GM19455 (cell line): ENCODE measurements at regions not wholly inside any gene's neighbourhood (a gene's known extent, or its start where the extent isn't known, plus 50 kb on each side); places are given as distances from the start of the nearest gene placed in this dataset.

Experiments
- ATAC-seq: cut with Tn5 transposase; IDR thresholded peaks from one replicate; pipeline ENCODE4 v1.9.1; 2021; ENCODE audit not compliant: unreplicated experiment

DNA sequence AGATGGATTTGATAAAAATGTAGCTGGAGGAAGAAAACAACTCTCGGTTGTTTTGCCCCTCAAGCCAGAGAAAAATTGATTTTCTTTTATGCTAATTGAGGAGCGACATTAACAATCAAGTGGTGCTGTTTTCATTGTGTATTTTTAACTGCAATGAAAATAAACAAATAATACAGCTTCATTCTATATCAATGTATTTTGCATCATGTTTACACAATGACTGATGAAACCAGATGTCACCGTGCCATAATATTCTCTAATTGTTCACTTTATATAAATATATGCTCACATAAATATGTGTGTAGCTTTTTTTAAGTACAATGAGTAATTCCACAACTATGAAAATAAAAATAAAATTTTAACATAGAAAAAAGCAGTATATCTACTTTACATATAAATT is 139.0 kb upstream of the PRDM9 start:
- ATAC-seq: no peak

DNA sequence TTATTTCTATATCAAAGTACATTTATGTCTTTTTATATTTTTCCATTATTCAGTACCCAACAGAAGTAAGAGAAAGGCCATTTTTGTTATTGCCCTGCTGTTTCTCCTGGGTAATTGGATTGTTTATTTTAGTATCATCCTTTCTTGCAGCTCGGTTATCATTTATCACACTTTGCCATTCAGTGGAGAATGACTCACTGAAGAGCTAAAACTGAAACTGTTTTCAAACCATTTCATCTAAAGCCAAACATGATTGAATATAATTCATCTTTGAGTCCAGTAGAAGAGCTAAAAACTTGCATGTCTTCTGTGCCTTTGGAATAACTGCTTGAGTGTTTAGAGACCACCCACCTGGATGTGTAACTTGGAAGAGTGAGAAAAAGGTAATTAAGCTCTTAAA is 139.5 kb upstream of the PRDM9 start:
- ATAC-seq: no peak

DNA sequence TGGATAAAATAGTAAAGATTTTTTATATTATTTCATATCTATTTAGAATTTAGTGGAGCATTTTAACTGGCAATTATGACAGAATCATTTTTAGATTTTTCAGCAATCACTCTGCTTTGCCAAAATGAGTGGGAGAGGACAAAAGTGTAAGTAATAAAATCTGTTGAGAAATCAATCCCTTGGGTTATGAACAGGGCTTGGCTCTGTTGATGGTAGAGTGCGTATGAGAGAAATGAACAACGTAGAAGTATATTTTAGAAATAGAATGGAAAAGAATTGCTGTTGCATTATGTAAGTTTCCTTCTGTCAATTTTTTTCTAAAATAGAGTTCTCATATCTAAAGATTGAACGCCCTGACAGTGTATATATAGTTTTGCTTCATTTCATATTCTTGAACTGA is 154.1 kb upstream of the PRDM9 start:
- ATAC-seq: no peak

DNA sequence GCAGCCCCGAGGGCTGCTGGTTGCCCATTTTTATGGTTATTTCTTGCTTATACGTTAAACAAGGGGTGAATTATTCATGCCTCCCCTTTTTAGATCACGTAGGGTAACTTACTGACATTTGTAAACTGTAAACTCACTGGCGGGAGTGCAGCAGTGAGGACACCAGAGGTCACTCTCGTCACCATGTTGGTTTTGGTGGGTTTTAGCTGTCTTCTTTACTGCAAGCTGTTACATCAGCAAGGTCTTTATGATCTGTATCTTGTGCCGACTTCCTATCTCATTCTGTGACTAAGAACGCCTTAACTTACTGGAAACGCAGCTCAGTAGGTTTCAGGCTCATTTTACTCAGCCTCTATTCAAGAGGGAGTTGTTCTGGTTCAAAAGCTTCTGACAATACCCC is 155.0 kb upstream of the PRDM9 start:
- ATAC-seq: no peak

DNA sequence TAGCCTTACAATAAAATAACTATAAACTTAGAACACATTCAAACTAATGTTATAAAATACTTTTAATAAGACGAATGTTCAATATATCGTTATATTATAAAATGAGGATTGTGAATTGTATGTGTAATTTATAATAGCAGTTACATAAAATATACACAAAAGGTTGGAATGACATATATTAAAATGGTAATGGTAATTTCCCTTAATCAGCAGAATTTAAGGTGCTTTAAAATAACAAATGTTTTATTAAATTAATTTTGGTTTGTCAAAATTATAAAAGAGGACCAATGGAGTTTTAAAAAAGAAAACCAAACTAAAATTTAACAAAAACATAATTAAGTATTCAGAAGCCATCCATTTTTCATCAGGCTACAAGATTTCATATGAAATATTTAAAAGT is 164.3 kb upstream of the PRDM9 start:
- no peak for ATAC-seq

DNA sequence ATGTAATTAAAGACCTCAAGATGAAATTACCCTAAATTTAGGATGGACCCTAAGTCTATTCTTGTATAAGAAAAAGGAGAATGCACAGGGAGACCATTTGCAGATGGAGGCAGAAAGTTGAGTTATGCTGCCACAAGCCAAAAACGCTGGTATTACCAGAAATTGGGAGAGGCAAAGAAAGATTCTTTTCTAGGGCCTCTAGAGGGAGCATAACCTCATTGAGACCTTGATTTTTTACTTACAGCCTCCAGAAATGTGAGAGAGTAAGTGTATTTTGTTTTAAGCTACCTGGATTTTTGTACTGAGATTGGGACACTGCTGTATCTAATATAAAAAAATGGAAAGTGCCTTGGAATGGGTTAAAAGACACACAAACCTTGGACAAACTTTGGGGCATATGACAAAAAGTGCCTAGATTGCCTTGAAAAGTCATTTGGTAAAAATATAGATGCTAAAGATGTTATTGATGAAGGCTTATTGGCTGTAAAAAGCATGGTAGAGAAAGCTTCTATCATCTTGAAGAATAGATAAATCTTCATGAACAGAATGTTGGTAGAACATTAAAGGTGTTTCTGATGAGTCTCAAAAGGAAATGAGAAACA is 174.7 kb upstream of the PRDM9 start:
- no peak for ATAC-seq

DNA sequence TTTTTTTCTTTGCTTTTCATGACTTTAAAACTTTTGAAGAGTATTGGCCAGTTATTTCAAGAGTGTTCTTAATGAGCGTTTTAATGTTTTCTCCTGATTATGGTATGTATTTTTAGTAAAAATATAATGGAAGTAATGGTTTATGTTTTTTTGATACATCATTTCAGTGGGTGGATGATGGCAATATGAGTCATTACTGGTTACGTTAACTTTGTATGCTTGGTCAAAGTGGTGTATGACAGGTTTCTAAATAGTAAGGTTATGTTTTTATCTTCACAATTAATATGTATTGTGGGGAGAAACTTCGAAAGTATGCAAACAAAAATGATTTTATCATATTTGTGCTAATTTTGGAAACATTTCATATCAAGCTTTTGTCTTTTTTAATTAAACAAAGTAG is 176.7 kb upstream of the PRDM9 start:
- ATAC-seq: no peak

DNA sequence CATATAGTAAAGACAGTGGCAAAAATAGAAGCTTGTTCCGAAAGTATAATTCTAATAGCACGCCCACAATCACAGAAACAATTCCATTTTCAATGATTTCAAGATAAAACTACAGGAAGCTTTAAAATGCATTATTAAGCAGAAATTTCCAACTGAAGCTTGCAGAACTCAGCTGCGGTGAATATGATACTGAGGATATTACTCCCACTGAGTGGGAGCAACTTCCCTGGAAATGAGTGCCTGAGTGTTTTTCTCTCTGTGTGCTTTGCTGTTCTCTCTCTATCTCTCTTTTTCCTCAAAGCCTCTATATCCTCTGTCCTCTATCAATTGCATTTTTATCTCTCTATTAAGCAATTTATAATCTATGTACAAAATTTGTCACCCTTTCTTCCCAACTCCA is 187.5 kb upstream of the PRDM9 start:
- ATAC-seq: no peak

DNA sequence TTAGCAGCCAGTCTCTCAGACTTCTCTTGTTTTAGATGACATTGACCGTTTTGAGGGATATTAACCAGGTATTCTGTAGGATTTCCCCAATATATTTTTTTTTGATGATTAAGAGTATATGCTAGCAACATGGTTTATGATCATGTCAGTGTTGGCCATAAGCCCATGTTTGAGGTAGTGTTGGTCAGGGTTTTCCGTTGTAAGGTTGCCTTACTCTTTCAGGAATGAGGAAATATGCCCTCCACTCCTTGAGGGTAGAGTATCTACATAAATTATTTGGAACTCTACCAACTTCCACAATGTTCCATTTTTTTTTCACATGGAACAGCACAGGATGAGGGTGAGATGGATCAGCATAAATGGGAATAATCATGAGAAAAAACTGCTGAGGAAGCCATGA is 188.4 kb upstream of the PRDM9 start:
- ATAC-seq: no peak

DNA sequence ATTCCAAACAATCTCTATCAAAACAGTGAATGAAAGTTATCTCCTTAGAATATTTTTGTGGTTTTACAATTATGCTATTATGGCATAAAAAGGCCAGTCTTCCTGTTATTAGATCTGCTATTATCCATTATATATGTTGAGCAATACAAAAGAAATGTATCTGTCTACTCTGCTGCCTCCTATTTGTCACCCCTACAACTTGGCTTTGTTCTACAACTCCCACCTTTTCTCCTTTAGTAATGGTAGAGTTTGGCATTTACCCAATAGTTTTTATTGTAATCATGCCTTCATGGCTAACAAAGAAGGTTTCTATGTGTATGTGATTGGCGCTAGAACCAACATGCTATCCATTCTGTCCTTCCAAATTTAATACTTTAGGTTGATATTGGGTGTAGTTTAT is 189.2 kb upstream of the PRDM9 start:
- ATAC-seq: no peak

DNA sequence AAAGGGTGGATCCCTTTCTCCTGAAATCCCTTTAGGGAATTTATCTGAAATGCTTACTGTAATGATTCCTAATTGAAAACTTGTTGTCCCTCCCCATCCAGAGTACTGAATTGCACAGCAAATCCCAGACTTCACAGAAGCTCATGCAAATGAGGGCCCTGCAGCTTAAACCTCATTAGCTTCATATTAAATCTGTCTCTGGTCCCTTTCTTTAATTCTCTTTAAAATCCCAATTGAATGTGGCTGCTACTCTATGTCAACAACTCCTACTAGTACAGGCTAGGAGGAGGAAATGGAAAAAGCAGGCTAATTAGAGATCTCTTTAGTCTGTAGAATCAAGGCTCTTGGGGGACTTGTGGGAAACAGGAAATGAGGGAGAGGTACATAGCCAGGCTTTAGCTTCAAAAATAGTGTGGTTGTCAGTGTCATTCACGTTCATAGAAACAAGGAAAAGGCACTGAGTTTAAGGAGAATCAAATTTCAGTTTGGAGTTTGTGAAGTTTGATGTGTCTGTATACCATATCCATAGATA is 191.3 kb upstream of the PRDM9 start:
- ATAC-seq: no peak

DNA sequence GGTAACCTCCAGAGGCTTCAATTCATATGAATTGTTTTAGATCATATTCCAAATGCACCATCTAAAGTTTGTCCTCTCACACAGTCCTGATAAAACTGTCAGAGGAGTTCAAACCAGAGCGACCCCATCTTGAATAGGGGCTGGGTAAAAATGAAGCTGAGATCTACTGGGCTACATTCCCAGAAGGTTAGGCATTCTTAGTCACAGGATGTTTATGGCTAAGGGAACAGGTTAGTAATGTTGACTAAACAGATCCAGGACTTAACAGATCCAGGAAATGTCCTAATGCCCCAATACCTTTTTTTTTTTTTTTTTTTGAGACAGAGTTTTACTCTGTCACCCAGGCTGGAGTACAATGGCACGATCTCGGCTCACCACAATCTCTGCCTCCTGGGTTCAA is 192.6 kb upstream of the PRDM9 start:
- no peak for ATAC-seq

DNA sequence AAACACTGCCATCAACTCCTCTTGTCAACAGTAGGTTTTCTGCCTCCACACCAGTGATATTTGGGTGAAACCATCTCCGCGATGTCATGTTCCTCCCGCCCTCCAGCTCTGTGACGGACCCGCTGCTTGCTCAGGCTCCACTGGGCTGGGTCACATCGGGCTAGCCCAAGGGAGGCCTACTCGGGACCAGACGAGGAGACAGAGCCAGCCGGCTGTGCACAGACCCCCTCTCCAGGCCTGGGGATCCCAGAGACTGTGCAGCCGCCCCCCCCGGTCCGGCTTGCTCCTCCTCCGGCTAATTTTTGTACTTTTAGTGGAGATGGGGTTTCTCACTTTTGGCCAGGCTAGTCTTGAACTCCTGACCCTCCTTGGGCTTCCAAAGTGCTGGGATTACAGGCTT is 202.4 kb upstream of the PRDM9 start:
- no peak for ATAC-seq

DNA sequence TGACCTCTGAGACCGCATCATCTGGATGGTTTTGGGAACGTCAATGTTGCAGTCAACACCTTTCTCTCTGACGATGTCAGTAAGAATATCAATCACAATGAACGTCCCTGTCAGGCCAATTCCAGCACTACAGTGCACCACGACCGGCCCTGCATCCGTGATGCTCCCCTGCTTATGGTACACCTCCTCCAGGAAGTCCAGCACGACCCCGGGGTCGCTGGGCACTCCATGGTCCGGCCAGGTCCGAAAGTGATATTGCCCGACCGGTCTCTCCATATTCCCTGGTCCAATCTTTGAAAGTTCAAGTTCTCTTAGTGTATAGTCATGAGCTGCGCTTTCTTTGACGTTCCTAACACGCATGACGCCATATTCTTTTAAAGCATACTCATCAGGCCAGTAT is 203.6 kb upstream of the PRDM9 start:
- no peak for ATAC-seq

DNA sequence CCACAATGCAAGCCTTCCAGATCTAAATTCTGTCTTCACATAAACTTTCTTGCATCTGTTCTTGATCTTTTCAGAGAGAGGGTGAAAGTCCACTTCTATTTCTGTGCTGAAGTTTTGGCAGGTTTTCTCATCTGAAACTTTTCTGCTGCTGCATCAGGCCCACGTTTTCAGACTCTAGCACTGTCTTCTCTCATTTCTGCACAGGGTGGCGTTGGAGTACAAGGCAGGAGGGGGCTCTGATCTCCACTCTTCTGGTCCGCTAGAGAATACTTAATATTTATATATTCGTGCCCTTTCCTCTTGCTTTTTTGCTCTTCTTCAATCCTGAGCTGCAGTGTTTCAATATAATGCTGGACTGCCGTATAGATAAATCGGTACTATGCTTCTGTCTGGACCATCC is 204.0 kb upstream of the PRDM9 start:
- ATAC-seq: no peak

DNA sequence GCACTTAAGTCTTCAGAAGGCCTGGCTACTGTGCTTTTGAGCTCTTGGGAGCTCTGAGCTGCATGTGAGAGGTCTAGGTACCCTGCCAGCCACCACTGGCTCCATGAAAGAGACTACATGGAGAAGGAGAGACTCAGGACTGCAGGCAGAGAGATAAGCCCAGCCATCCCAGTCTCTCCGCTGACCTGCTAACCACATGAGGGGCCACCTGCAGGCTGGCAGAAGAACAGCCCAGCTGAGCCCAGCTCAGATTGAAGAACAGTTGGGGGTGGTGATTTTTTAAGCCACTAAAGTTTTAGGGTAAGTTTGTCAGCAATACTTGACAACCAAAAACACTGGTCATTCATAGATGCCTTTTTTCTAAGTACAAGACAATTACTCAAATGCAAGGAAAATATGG is 205.0 kb upstream of the PRDM9 start:
- no peak for ATAC-seq

DNA sequence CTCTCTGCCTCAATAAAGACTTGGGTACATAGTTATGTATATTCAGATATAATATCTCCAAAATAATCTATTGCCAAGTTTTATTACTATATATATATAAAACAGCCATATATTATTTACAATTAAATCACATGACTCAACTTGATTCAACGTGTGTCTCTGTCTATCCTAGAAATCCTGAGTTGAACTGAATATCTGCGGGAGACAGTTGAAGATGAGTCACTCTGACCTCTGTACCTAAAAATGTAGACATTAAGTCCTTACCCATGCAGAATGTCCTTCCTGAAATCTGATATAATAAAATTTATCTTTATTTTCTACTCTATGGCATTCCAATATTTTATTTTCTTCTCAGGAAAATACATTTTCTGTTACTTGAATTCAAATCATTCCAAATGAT is 218.2 kb upstream of the PRDM9 start:
- ATAC-seq: no peak

DNA sequence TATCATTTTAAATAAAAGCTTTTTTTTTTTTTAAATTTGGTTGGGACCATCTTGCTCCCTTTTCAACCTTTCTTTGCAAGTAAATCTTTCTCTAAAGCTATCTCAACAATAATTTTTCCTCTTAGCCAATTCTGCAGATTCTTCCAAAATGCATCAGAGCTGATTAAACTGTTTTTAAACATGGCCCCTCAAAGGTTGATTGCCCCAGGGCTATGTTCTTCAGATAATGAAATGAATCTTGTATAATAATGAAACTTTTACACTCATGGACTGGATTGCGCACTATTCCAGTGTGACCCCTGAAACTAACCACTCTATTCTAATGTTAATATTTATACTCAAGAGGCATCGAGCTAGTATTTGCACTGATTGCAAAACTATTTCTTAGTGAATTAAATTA is 222.8 kb upstream of the PRDM9 start:
- no peak for ATAC-seq

DNA sequence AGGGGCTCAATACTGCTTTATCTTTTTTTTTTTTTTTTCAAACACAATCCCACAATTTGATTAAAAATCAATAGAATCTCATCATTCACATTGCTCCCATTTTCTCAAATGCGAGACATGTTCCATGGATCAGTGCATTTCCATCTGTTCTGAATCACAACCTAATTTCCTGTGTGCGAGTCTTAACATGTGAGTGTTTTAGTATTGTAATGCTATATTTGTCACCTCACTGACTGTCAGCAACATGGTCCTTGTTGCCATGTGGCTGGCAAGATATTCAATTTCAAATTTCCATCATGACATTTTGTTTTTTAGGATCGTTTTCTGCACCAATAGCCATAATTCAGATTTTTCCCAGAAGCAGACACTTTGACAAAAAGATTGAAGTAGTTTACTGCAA is 233.2 kb upstream of the PRDM9 start:
- ATAC-seq: no peak

DNA sequence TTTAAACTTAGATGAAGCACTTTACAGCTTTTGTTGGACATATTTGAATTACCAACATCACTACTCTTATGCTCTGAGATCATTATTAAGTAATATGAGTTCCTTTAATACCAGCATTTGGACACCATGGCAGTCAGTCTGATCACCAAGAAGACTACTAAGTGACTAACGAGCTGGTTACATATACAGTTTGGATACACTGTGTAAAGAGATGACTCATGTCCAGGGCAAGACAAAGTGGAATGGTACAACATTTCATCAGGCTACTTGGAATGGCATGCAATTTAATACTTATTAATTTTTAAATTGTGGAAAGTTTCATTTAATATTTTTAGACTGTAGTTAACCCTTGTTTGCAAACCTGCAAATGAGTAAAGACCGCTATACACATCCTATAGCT is 237.4 kb upstream of the PRDM9 start:
- no peak for ATAC-seq

DNA sequence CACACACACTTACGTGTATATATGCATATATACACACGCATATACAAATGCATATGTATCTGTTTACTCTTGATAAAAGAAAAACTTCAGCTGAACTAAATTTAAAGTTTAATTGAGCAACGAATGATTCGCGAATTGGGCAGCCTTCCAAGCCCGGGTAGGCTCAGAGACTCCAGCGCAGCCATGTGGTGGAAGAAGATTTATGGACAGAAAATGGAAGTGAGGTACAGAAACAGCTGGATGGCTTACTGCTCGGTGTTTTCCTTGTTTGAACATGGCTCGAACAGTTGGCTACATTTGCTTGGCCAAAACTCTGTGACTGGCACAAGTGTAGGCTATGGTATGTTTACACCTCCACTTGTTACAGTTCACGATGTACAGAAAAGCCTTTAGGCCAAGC is 239.3 kb upstream of the PRDM9 start:
- no peak for ATAC-seq

DNA sequence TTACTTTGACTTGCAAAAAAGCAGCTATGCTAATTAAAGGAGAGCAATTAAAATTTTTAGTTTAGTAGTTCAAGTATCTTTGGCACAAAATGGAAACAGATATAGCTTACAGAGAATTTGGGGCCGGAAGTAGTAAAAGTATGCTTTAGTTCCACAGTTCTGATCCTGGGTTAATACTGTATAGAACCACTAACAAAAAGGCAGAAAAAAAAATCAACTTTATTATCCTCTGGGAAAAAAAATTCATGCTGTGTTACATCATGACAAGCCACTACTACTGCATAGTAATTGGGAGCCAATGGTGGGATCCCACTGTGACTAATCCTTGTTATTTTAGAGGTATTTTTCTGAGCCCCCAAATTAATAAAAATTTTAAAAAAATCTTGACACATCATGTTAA is 246.8 kb upstream of the PRDM9 start:
- ATAC-seq: no peak

DNA sequence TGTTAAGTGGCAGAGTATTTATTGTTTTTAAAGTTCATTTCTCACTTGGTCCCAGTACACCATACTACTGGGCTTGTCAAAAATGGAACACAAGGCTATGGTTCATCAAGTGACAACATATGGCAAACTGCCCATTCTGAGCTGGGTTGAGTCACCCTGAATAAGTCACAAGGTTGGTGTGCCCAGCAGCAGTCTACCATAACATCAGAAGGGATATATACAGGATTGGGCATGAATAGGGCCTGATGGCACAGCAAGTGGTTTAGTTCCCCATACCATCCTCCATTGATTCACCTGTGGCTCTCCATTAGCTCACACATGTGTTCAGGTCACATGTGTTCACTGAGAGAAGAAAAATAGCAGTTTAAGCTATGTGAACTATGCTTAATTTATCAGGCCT is 249.8 kb upstream of the PRDM9 start:
- no peak for ATAC-seq
